AG04449 (cell line): ENCODE measurements at regions not wholly inside any gene's neighbourhood (a gene's known extent, or its start where the extent isn't known, plus 50 kb on each side); places are given as distances from the start of the nearest gene placed in this dataset.

Experiments used
- CTCF ChIA-PET: fragments of 350-600 bp; formaldehyde crosslinking; extraction: SDS; loops from one replicate; lab custom pipeline; 2021; ENCODE audit warnings: antibody characterized with exemption; lab: Yijun Ruan, JAX
- POLR2A ChIA-PET: fragments of 400-600, 350-600 bp; formaldehyde crosslinking; extraction: SDS; loops from one replicate; lab custom pipeline; 2020; ENCODE audit warnings: antibody characterized with exemption, inconsistent platforms; lab: Yijun Ruan, JAX
- DNase-seq: peaks from one replicate; pipeline ENCODE4 v3.0.0-alpha.2; 2010; ENCODE audit warnings: low read depth, low spot score
- H3K4me3 ChIP-seq: 2 replicates; pipeline ENCODE4 v1.5.1; 2011; ENCODE audit warnings: low read depth, mild to moderate bottlenecking, control low read depth, low read length
- TF ChIP-seq, protein P1 (sequence below): IDR thresholded peaks from one replicate; pipeline ENCODE4 v1.5.1; 2011; ENCODE audit warnings: mild to moderate bottlenecking, moderate library complexity, low read length, control low read depth, inconsistent platforms; ENCODE audit not compliant: insufficient read depth; ENCODE audit errors: missing control alignments

DNA sequence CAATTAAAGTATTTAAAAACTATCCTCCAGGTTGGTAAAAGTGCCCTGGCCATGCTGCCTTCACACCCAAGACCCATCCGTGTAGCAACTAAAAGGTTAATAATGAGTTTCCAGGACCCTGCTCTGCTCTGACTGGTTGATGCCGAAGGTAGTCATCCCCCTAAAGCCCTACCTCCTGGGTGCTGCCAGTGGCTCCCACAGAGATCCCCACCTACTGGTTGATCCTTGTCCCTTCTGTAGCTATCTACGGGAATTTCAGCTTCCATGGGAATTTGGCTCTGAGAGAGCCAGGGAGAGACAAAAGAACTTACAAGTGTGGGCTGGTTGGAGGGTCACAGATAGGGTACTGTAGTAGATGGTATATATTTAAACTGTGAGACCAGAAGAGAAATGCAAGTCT, 110.6 kb upstream of the NANOGP8 start:
- no peak for DNase-seq
- CTCF ChIA-PET: no interaction called here
- POLR2A ChIA-PET: no interaction called here
- H3K4me3 ChIP-seq: no peak overlapping the region
- TF ChIP-seq, protein P1, sequence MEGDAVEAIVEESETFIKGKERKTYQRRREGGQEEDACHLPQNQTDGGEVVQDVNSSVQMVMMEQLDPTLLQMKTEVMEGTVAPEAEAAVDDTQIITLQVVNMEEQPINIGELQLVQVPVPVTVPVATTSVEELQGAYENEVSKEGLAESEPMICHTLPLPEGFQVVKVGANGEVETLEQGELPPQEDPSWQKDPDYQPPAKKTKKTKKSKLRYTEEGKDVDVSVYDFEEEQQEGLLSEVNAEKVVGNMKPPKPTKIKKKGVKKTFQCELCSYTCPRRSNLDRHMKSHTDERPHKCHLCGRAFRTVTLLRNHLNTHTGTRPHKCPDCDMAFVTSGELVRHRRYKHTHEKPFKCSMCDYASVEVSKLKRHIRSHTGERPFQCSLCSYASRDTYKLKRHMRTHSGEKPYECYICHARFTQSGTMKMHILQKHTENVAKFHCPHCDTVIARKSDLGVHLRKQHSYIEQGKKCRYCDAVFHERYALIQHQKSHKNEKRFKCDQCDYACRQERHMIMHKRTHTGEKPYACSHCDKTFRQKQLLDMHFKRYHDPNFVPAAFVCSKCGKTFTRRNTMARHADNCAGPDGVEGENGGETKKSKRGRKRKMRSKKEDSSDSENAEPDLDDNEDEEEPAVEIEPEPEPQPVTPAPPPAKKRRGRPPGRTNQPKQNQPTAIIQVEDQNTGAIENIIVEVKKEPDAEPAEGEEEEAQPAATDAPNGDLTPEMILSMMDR: no peak

DNA sequence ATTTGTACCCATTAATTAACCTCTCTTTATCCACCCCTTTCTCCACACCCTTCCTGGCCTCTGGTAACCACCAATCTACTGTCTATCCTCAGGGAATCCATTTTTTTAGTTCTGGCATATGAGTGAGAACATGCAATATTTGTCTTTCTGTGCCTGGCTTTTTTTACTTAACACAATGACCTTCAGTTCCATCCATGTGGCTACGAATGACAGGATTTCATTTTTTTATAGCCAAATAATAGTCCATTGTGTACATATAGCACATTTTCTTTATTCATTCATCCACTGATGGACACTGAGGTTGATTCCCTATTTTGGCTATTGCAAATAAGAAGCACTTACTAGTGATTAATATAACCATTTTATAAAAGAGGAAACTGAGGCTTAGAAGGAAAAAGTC, 109.9 kb upstream of the NANOGP8 start:
- no peak for DNase-seq
- TF ChIP-seq, protein P1: no peak
- H3K4me3 ChIP-seq: no peak overlapping the region
- ChIA-PET CTCF (interaction anchor here (1.3 kb wide), 1 partner anchor 11 kb away, joined by 3 read pairs; no protein-coding TSS in a partner anchor), POLR2A (no interaction called here)

DNA sequence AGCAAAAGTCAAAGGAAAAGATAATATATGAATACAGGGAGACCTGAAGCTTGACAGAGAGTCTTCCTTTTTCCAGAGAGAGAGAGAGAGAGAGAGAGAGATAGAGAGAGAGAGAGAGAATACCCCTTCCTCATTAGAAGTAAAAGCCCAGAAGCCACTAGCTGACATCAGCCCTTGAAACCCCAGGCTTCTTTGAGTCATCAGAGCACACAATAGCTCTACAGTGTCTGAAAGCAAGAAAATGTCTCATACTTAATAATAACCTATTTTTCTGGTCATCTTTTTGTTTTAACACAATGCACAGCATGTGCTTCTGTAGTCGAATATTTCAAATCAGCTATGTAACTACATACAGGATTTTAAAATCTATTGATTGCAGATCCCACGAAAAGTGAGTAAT, 109.2 kb upstream of the NANOGP8 start:
- TF ChIP-seq, protein P1: no peak
- ChIA-PET POLR2A (no interaction called here), CTCF (interaction anchor here (1.3 kb wide), 1 partner anchor 11 kb away, joined by 3 read pairs; no protein-coding TSS in a partner anchor)
- no peak for DNase-seq
- no peak overlapping the region for H3K4me3 ChIP-seq

DNA sequence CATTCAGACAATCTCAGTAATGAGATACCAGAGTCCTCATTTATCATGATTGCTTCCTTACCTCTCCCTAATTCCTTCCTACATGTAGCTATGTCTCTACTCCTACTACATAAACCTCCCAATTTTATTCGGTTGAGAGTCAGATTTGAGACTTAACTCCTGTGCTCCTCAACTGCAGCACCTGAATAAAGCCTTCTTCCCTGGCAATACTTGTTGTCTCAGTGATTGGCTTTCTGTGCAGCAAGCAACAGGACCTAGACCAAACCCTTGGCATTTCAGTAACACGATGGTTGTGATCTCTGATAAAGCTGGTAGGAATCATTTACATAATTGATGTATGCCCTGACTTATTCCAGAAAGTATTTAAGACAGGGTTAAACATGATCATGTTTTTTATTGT, 106.7 kb upstream of the NANOGP8 start:
- POLR2A ChIA-PET: no interaction called here
- DNase-seq: no peak
- no peak overlapping the region for H3K4me3 ChIP-seq
- TF ChIP-seq, protein P1: no peak
- CTCF ChIA-PET: no interaction called here

DNA sequence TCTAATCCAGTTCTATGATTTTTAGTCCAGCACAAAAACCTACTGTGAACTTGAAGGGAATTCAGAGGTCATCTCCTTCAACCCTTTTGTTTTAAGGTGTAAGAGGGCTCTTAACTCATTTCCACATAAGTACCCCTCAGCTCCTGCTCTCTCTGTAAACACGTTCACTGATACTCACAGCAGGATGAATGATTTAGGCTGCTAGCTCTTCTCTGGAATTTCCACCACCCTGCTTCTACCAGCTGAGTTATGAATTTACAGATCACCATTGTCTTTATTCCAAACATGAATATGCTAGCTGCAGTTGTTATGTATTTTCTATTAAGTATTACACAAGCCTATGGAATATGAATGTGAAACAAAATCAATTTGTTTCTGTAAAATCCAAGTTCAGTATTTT, 101.3 kb upstream of the NANOGP8 start:
- DNase-seq: no peak
- TF ChIP-seq, protein P1: no peak

DNA sequence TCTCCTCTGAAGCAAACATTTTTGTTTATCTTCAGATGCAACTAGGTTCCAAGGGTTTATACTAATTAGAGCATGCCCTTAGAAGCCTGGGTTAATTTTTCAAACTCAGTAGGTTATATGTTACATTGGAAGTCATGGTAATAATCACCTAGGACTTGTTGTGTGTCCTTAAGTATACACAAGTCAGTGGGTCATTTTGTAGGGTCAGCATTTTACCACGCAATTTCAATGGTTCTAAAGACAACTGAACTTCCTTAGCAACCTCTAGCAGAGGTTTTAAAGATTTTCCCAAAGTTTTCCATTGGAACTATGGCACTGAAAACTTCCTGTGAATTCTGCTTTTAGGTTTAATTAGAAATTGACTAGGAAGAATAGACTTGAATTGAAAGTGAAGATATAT, 99.6 kb upstream of the NANOGP8 start:
- POLR2A ChIA-PET: no interaction called here
- CTCF ChIA-PET: no interaction called here
- DNase-seq: no peak
- H3K4me3 ChIP-seq: no peak overlapping the region
- TF ChIP-seq, protein P1: no peak

More for the DNA sequence above, 101.3 kb upstream of the NANOGP8 start:
- ChIA-PET POLR2A (no interaction called here), CTCF (no interaction called here)
- H3K4me3 ChIP-seq: no peak overlapping the region
